Activated CD4-positive, CD25-positive, alpha-beta regulatory T cell treated with anti-CD3 and anti-CD28 coated beads, Interleukin-2, amount 50 U/mL, for 24 hours (primary cell): ENCODE measurements at regions not wholly inside any gene's neighbourhood (a gene's known extent, or its start where the extent isn't known, plus 50 kb on each side); places are given as distances from the start of the nearest gene placed in this dataset.
"Not testable (repeated sequence)": the region's sequence is repeated elsewhere in the genome, so short reads cannot be mapped to it uniquely, and the experiment has no call there.

Experiments used
- ATAC-seq, 2 donors: fragments of 150-1000 bp; cut with Tn5 transposase; one replicate each; pipeline ENCODE4 v1.10.0; 2021; ENCODE audit warnings: mild to moderate bottlenecking in 1 of 2, moderate library complexity in 1 of 2

DNA sequence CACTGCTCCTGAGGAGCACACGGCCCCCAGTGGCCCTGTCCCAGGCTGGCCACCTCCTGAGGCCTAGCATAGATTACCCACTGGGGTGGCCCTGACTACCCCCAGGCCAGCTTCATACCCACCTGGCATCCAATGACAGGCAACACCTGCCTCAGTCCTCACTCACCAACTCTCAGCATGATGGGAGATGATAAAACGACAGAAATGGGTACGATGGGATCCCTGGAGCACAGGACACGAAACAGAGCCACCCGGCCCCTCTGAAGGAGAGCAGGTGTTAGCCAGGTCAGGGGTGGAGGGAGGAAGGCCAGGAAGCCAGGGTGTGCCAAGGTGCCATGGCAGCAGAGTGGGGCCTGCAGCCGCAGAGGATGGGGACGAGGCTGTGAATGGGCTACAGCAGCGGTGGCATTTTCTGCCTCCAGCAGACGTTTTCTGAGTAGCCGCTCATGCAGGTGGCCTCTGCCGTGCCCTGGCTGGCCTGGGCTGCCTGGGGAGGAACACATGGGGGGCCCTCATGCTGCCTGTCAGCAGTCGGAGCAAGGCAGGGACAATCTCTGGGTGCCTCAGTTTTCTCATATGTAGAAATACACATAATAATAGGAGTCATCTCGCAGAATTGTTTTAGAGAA is 50.2 kb upstream of the FGF3 start:
- ATAC-seq: no peak

DNA sequence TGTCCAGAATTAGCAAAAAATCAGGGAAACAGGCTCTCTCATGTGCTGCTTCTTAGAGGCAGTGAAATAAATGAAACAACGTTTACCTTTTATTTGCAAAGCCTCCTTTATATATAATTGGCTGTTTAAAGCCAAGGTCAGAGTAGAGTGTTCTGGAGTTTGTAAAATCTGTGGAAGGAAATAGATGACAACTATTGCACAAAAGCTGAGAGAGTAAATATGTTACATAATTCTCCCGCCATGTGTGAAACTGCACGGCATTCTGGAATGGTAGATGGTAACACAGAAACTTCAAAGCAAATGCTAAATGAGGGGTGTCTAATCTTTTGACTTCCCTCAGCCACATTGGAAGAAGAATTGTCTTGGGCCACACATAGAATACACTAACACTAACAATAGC is 51.5 kb upstream of the FGF3 start:
- ATAC-seq: no peak

DNA sequence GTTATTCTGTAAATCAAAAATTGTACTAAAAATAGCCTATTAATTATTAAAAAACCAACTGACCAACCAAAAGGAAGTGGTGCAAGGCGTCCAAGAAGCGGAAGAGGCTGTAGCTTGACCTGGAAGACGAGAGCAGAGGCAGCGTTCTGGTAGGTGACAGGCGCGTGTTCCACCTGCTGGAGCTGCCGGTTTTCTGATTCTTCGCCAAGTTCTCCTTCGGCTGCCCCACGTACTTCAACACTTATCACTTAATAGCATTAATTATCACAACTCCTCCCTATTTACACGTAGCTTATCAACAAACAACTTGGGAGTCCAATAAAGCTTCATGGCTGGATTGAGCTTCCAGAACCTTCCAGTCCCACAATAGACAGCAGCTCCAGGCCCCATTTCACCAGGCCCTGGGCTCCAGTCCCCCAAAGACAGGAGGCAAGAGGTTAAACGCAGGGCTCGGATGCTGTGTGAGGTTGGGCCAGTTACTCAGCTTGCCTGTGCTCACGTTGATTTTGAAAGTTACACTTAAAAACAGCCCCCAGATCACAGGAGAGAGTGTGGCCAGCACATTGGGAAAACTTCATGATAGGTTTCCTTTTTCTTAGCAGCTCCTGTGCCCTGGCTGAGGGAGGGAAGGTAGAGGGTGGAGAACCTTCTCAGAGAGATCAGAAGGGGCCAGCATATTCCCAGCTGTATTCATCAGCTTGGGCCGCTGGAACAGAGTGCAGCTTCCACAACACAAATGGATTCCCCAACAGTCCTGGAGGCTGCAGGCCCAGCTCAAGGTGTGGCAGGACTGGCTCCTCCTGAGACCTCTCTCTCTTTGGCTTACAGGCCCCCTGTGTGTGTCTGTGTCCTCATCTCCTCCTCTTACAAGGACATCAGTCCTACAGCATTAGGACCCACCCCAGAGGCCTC is 54.2 kb upstream of the FGF3 start:
- ATAC-seq: no peak

DNA sequence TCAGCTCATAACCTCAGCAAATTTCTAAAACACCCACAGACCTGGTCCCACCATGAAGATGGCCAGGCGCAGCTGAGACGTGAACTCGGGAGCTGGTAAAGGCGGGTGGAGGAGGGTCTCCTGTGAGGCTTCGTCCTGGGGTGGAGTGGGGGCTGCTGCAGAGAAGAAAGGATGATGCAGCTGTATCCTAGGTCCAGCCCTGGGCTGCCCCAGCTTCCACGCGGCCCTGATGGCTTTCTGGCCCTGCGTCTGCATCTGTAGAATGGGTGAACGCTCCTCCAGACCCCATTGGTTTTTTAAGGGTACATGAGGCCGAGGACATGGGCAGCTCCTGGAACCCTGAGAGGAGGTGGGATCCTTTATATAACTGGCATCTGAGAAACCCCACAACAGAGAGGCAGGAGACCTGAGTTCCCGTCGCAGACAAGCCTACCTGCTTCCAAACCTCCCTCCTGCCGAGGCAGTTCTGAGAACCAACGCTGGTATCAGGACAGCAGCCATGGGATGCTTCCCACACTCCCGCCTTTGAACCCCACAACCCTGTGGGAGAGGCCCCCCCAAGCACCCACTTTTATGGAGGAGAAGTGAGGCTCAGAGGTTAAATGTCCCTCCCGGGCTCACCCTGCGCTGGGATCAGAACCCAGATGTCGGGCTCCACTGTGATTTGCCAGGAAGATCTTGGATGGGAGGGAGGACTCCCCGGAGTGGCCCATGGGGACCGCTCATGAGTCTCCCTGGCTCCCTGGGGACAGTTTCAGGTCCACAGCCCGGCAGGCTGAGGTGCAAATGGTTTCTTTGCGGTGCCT is 55.2 kb upstream of the FGF3 start:
- ATAC-seq: no peak

DNA sequence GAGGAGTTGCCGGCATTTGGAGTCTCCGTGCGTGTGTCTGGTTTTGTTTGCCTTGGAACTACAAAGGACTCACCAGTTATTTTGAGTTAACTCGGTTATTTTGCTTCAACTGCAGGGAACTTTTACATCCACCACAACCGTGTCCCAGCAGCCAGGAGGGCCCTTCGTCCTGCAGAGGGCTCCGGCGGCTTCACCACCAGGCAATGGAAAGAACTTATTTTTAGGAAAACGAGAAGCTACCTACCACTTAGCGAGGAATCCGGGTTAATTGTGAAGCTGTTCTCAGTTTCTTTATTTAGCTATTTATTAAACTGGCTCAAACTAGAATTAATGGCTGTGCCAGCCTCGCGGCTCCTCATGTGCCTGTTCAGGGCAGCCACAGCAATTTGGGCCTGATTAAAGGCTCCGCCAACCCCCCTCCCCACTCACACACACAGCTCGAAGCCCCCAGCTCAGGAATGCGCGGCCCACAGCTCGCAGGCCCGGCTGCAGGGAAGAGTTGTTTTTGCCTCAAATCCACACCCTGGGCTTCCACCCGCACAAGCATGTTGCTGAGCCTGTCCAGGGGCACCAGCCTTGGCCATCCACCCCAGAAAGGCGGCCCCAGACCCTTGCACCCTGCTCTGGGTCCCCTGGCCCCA is 55.9 kb upstream of the FGF3 start:
- ATAC-seq: no peak

DNA sequence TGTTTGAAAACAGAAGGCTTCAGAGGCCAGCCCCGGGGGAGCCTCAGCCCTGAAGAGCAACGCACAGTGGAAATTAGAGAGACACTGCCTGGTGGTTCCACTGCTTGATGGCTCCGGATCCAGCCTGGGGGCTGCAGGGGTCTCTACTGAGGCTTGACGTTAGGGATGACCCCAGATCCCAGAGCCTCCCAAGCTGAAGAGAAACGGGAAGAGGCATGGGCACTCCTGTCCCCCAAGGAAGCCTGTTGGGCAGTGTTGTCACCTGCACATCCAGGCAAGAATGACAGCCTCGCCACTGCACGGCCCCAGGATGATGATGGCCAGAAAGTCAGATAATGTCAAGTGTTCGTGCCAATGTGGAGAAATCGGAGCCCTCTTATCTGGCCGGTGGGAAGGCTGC is 56.8 kb upstream of the FGF3 start:
- no peak for ATAC-seq

DNA sequence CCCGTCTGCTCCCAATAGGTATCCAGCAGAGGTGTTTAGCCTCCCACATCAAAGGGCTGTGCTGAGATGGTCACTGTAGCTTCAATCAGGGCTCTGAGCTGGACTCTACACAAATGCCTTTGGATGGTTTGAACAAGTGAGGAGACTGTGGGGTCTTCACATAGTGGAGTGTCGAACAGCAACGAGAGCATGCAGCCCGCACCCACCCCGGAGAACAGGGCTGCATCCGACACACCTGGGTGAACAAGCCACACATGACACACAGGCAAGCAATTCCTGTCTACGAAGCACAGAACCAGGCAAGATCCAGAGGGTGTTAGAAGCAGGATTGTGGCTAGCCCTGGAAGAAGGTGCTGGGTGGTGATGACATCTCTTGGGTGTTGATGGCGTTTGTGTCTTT is 58.0 kb upstream of the FGF3 start:
- no peak for ATAC-seq

DNA sequence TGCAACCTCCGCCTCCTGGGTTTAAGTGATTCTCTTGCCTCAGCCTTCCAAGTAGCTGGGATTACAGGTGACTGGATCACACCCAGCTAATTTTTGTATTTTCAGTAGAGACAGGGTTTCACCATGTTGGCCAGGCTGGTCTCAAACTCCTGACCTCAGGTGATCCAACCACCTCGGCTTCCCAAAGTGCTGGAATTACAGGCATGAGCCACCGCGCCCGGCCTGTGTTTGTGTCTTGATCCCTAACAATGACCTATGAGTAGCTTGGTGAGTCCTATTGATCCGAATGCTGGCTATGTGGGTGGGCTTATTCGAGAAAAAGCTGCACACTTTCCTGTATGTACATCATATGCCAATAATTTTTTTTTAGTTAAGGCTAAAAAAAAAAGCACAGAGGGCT is 58.5 kb upstream of the FGF3 start:
- ATAC-seq: not testable (repeated sequence)

DNA sequence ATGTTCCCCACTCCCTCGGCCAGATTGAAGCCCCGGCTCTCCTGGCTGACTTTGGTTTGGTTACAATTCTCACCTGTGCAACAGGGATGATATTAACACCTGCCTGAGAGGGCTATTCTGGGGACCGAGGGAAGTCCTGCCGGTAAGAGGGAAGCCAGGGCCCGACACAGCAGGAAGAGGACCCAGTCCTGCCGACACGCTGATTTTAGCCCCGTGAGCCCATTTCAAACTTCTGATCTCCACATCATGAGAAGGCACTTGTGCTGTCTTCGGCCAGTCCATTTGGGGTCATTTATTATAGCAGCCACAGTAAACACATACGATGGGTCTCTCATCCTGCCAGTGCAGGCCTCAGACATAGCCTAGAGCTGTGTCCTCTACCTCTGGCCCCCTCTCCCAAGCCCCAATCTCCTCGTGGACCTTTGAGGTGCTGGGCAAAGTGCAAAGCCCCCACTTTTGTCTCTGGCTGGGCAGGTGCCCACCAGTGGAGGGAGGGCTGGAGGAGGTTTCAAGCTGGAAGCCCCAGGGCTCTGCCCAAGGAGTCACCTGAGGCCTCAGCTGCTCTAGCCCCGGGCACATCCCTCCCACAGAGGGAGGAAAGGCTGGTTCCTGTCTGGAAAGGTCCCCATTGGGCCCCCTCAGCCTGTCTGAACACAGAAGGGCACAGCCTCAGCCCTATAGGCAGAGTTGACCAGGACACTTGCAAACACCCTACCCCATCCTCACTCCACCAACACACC is 59.1 kb upstream of the FGF3 start:
- no peak for ATAC-seq

DNA sequence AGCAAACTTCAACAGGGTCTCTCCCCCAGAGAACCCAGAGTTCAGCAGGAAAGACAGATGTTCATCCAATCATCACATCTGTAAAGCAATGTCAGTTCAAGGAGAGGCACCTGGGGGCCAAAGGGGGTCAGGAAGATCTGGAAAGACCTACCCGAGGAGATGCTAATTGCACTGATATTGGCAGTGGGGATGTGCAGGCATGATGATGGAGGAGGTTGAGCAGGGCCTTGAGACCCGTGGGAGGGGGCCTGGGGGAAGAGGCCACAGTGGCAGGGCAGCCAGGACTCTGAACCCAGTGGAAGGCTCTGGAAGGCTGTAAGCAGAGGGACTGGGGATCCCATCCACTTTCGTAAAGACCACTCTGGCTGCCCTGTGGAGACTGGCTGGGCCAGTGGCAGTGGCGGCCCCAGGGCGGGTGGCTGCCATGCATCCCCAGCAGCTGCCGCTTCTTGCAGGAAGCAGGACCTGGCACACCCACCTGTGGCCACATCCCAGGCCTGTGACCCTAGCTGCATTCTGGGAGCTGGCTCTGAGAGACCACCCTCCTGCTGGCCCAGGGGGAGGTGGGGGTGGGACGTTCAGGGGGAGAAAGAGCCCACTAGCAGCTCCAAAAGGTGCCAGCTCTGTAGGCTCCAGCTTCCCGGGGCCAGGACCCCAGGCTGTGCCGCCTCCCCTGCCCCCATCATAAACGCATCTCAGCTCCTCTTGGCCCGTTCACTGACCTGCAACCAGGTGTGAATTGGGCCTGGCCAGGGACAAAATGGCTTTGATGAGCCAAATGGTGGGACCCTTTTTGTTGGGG is 59.9 kb upstream of the FGF3 start:
- no peak for ATAC-seq

DNA sequence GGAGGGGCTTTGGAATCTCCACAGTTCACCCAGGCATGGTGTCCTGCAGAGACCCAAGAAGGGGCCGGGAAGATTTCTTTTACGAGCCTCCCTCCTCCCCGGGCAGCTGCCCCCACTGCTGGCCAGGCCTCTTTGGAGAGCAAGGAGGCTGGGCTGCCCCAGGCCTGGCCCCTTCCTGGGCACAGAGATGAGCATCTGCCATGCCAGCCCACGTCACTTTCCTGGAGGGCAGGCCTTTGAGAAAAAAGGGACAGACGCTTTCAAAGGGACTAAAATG is 60.5 kb upstream of the FGF3 start:
- ATAC-seq: no peak

DNA sequence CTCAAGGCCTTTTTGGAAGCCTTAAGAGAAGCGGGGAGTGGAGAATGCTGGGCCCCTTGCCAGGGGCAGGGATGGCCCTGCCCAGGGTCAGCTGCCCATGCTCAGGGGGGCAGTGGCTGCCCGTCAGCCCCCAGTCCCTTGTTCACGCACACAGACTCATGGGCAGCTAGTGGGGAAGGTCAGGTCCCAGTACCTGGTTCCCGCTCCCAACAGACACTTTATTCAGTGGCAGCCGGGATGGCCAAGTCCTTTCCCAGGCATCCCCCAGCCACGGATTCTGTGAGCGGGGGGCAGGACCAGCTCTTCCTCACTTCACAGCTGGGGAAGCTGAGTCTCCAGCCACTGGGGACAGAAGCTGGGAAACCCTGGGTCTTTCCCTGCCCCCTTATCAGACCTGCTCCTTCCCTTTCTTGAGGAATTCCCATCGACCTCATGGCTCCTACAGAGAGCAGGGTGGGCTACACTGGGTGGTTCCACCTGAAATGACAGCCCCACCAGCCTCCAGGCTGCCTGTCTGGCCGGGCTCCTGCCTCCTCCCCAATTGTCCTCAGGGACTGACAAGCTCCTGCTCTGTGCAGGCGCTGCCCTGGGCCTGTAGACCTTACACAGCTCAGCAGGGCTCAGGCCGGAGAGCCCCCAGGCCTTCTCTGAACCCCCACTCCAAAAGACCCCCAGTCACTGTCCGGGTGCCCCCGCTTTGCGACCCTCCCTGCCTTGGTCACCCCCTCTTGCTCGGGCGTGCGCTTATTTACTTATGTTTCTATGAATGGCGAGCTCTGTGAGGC is 61.0 kb upstream of the FGF3 start:
- no peak for ATAC-seq

DNA sequence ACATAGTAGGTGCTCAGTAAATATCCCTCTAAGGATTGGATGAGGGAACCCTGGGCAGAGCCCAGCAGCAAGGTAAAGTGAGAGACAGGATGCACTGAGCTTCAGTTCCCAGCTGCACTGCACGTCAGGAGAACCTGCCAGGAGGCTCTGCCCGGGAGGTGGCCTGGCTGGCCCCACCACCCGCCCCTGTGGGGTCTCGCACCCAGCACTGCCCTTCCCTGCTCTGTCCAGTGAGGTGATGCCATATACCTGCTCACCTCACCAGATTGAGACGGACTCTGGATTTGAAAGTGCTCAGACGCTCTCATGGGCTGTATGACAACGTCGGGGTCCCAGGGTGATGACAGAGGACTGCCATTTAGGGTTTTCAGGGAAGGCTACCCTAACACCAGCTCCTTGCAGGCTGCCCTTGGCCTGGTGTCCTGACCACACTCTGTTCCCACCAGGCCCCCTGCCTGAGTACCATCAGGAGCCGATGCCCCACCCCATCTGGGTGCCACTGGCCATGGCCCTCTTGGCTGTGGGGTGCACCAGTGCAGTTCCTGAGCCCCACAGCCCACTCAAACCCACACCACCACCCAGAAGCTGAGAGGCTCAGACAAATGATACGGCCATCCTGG is 61.7 kb upstream of the FGF3 start:
- no peak for ATAC-seq

DNA sequence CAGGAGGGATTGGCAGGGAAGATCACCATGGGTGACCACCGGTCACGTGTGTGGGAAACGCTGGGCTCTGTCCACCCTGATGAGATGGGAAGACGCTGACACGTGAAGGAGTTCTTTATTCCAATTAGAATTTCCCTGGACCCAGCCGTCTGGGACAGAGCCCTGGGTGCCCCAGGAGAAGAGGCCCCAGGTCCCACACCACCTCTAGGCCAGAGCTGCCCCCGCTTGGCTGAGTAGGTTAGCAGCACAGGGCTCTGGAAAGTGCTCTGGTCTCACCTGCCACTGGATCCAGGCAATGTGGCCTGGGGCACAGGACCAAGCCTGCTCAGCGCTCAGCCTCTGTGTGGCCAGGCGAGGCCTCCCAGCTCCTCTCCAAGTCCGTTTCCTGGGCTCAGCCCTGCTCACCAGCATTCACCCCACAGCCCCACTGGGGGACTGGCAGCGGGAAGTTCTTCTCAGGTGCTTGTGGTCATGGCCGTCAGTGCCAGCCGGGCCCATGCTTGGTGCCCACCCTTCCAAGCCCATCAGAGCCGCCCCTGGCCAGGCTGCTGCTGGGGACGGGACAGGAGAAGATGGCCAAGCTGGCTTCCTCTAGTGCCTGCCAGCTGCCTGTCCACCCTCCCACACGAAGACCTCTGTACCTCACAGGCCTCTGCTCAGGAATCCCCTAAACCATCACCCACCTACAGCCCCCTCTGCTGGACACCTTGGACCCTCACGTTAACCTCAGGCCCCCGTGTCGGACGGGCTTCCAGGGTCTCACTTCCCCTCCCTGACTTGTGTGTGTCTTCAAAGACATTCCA is 62.5 kb upstream of the FGF3 start:
- ATAC-seq: no peak

DNA sequence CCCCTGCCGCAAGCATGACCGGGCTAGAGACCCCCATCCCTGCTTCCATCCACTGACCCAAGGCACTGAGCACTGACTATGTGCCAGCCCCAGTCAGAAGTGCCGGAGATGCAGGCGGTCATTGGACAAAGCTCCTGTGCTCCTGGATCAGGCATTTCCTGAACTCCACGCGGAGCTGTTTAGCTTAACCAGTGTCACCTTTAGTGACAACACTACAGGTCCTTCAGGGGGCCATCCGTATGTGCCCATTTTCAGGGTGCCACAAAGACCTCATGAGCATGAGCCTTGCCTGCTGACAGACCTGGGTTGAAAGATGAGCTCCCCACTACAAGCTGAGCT is 63.0 kb upstream of the FGF3 start:
- ATAC-seq: no peak

DNA sequence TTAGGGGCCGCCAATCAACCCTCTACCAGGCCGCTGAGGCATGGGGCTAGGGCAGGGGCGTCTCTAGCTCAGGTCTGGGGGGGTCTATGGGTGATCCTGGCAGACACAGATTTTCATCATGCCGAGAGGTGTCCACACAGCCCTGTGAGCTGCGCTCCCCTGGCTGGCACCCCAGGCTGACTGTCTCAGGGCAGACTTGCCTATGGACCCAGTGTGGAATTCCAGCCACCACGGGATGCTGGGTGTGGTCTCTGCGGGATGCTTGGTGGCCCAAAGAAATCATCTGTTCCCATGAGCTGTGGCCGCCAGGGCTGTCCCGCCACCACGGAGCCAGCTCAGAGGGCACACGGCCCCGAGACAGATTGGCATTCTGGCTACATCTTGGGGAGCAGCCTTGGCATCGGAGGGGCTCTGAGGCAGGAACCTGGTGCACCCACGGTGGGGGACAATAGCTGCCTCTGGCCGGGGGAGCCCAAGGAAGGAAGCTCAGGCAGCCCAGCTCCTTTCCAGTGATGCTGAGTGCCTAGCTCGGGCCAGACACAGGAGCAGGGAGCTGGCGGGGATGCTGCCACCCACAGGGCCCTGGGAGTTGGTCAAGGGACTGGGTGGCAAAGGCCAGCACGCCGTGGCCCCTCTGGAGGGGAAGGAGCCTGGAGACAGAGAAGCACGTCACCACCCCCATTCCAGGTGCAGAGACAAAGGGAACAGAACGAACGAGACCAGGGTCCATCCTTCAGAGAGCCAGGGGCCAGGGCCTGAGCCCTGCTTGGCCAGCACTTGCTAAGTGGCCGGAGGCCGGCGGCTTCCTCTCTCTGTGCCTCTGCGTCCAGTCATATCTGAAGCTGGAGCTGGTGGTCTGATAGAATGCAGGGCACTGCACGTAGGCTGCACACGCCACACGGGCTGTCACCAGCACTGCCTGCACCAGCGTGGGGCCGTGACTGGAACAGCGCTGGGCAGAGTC is 64.4 kb upstream of the FGF3 start:
- ATAC-seq: no peak

DNA sequence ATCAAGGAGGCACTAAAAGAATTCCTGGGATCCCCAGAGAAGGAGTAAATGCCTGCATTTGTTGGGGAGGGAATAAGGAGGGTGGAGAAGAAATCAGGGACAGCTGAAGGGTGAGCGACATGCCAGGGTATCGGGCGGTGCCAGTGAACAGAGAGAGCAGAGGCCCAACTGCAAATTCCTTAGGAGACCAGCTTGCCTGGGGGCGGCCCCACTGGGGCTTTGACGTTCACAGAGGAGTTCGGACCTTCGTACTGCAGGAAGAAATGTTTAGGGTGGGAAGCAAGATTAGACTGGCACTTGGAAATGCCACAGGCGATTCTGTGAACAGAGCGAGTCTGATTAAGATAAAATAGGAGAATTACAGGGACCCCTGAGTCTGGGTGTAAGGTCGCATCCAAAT is 65.1 kb upstream of the FGF3 start:
- ATAC-seq: no peak

DNA sequence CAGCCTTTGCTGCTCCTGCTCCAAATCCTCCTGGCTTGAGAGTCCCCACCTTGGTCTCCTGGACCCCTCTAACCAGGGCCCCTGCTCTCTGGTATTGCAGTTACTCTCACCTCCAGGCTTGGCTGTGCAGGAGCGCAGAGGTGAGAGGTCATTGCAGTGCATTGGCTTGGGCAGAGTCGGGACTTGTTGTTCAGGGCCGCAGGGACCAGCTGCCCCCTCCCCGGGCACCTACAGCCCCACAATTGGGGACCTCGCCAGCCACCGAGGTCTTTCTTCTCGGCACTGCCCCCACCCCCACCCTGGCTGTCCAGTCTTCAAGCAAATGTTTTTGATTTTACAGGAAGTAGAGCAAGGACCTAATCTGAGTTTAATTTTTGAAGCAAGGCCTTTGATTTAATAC is 65.5 kb upstream of the FGF3 start:
- ATAC-seq: no peak

DNA sequence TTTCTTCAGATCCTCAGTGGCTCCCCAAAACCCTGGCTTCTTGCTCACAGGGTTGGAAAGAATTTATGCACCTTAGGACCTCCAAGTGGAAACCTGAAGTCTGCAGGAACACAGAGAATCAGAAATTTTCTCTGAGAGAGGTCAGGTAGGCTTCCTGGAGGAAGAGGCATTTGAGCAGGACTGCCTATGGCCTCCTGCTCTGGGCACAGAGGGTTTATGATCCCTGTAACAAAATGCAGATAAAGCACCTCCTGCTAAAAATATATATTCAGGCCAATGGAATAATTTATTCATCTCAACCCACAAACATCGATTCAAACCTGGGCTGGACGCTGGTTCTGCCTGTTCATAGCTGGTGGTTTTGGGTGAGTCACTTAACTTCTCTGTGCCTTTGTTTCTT is 68.1 kb upstream of the FGF3 start:
- no peak for ATAC-seq
